ENCODE measurements at regions not wholly inside any gene's neighbourhood (a gene's known extent, or its start where the extent isn't known, plus 50 kb on each side); places are given as distances from the start of the nearest gene placed in this dataset.

GRCh38 chr17:70345061-70345460 lies 175.7 kb downstream of the KCNJ2 start:
- TF ChIP-seq POLR2A (IDR thresholded peaks at IDR 0.05) (no peak), CTCF (IDR thresholded peaks at IDR 0.05) (no peak), POLR2AphosphoS5 (IDR thresholded peaks at IDR 0.05; ENCODE audit: insufficient read depth in 1 of 2, low read depth in 1 of 2) (no peak)
- H3K27me3 ChIP-seq, result no peaks in the 10 kb centered on the region
- no peaks in the 10 kb centered on the region for H3K9me3 ChIP-seq
- H3K36me3 ChIP-seq, result no peaks in the 10 kb centered on the region
- DNase-seq (ENCODE audit: extremely low spot score in 2 of 2), result no peak
- intact Hi-C loops (cut with DNase I), result no loop called here
- H3K4me1 ChIP-seq, result no peaks in the 10 kb centered on the region
- H3K4me3 ChIP-seq, result no peak overlapping the region
- no peak overlapping the region for H3K27ac ChIP-seq

DNA sequence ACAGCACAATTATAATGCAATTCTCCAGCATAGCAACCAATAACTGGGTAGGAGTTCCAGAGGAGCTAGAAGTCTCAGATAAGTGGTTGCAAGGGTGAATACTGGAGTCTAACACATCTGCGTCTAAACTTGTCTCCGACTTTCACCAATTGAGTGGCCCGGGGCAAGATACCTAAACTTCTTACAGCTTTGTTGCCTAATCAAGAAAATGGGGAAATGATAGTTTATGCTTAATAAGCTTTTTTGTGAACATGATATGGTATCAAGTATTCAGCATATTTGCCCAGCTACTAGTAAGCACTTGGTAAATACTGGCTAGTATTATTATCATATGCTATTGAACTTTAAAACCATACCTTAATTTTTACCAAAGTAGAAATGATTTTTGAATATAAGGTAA lies 183.5 kb downstream of the KCNJ2 start:
- no peaks in the 10 kb centered on the region for H3K36me3 ChIP-seq
- no peak for DNase-seq (ENCODE audit: extremely low spot score in 2 of 2)
- no peaks in the 10 kb centered on the region for H3K9me3 ChIP-seq
- H3K27ac ChIP-seq, result no peak overlapping the region
- no peaks in the 10 kb centered on the region for H3K4me1 ChIP-seq
- no peaks in the 10 kb centered on the region for H3K27me3 ChIP-seq
- TF ChIP-seq POLR2AphosphoS5 (IDR thresholded peaks at IDR 0.05; ENCODE audit: insufficient read depth in 1 of 2, low read depth in 1 of 2) (no peak), CTCF (IDR thresholded peaks at IDR 0.05) (no peak), POLR2A (IDR thresholded peaks at IDR 0.05) (no peak)
- intact Hi-C loops (cut with DNase I), result no loop called here
- H3K4me3 ChIP-seq, result no peak overlapping the region

GRCh38 chr17:70353408-70354092 lies 184.2 kb downstream of the KCNJ2 start:
- H3K4me3 ChIP-seq, result no peak overlapping the region
- intact Hi-C loops (cut with DNase I), result no loop called here

DNA sequence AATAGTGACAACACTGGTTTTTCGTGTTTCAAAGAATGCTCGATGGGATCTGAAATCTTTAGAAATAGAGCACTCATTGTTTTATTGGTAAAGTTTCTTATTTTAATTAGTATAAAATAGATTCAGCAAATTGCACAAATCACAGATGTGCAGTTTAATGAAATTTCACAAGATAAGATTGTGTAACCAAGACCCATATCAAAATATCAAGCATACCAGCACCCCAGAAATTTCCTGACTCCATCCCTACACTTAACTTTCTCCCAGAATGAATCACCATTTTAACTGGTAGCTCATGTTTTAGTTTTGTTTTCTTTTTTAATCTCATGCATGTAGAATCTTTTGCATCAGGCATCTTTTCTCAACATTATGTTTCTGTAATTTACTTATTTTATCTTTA lies 185.9 kb downstream of the KCNJ2 start:
- H3K27me3 ChIP-seq, result no peaks in the 10 kb centered on the region
- H3K4me3 ChIP-seq, result no peak overlapping the region
- H3K9me3 ChIP-seq, result no peaks in the 10 kb centered on the region
- no peak for TF ChIP-seq POLR2A (IDR thresholded peaks at IDR 0.05)
- no peak for TF ChIP-seq CTCF (IDR thresholded peaks at IDR 0.05)
- no peak for TF ChIP-seq POLR2AphosphoS5 (IDR thresholded peaks at IDR 0.05; ENCODE audit: insufficient read depth in 1 of 2, low read depth in 1 of 2)
- intact Hi-C loops (cut with DNase I), result no loop called here
- no peaks in the 10 kb centered on the region for H3K36me3 ChIP-seq
- H3K4me1 ChIP-seq, result no peaks in the 10 kb centered on the region
- no peak overlapping the region for H3K27ac ChIP-seq
- DNase-seq (ENCODE audit: extremely low spot score in 2 of 2), result no peak

More at GRCh38 chr17:70353408-70354092, 184.2 kb downstream of the KCNJ2 start:
- Histone ChIP-seq H3K4me1 (no peaks in the 10 kb centered on the region), H3K9me3 (no peaks in the 10 kb centered on the region), H3K27ac (no peak overlapping the region), H3K36me3 (no peaks in the 10 kb centered on the region), H3K27me3 (no peaks in the 10 kb centered on the region)
- DNase-seq (ENCODE audit: extremely low spot score in 2 of 2), result no peak
- TF ChIP-seq POLR2AphosphoS5 (IDR thresholded peaks at IDR 0.05; ENCODE audit: insufficient read depth in 1 of 2, low read depth in 1 of 2), result no peak
- TF ChIP-seq POLR2A (IDR thresholded peaks at IDR 0.05), result no peak
- TF ChIP-seq CTCF (IDR thresholded peaks at IDR 0.05), result no peak

DNA sequence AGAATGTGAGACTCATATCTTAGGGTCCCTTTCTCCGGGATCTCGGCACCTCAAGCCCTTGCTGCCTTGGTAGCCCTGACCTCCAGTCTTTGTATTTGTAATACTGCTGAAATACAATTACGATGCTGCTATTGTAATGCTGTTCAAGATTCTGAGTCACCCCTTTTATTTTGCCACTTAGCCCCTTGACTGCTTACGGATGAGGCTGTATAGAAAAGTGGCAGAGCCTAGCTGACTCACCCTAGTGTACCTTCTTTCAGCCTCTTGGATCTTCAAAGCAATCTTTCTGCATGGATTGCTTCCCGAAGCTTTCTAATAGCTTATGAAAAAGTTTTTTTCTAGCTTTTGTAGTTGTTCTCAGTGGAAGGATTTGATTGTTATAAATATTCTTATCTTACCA lies 187.9 kb downstream of the KCNJ2 start:
- Histone ChIP-seq H3K36me3 (no peaks in the 10 kb centered on the region), H3K27ac (no peak overlapping the region), H3K4me3 (no peak overlapping the region), H3K27me3 (no peaks in the 10 kb centered on the region), H3K9me3 (no peaks in the 10 kb centered on the region), H3K4me1 (no peaks in the 10 kb centered on the region)
- DNase-seq (ENCODE audit: extremely low spot score in 2 of 2), result no peak
- intact Hi-C loops (cut with DNase I), result no loop called here
- no peak for TF ChIP-seq POLR2A (IDR thresholded peaks at IDR 0.05)
- TF ChIP-seq POLR2AphosphoS5 (IDR thresholded peaks at IDR 0.05; ENCODE audit: insufficient read depth in 1 of 2, low read depth in 1 of 2), result no peak
- TF ChIP-seq CTCF (IDR thresholded peaks at IDR 0.05), result no peak

All from vagina (tissue), 2 donors.